GM18861 (cell line): ENCODE measurements at regions not wholly inside any gene's neighbourhood (a gene's known extent, or its start where the extent isn't known, plus 50 kb on each side); places are given as distances from the start of the nearest gene placed in this dataset.
"Not testable (repeated sequence)": the region's sequence is repeated elsewhere in the genome, so short reads cannot be mapped to it uniquely, and the experiment has no call there.

ENCODE experiments used
- ATAC-seq: cut with Tn5 transposase; IDR thresholded peaks from one replicate; pipeline ENCODE4 v1.9.1; 2021; ENCODE audit not compliant: unreplicated experiment

DNA sequence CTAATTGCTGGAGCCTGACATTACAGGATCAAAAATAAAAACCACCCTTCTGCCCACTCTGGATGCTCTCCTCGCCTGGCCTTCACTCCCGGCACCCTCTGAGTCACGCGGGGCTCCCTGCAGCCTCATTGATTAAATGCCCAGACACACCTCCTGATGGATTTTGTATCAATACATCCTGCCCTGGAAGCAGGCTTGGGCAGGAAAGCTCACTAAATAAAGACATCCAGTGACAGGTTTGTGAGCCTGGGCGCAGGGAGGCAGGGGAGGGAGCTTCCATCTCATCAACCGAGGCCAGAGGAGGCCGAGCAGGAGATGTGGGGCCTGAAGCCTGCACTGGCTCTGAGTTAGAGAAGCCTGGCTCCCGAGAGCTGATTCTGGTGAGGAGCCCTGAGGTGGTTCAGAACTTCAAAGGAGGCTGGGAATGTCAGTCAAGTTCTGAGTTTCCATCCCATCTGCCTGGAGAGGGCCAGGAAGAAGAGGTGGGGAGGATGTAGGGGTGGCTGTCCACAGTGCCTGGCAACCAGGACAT lies 318.6 kb downstream of the ADGRD1 start:
- ATAC-seq, result not testable (repeated sequence)

DNA sequence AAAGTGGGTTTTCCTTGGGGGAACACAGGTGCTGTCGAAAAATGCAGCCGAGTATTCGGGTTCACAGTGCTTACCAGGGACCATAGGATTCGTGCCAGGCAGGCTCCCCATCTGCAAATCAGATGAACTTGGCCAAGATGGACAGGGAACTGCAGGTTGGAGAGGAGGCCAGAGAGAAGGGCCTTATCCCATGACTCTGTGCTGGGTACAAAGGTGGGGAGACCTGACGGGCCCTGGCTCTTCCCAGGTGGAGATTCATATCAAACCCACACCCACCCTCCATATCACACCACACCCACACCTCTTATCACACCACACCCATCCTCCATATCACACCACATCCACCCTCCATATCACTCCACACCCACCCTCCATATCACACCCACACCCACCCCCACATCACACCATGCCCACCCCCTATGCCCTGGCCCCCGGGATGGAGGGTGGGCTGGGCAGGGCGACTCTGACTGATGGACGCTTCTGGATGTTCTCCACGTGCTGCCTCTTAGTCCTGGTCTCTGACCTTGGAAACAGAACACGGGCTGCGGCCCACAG lies 319.7 kb downstream of the ADGRD1 start:
- ATAC-seq, result no peak

DNA sequence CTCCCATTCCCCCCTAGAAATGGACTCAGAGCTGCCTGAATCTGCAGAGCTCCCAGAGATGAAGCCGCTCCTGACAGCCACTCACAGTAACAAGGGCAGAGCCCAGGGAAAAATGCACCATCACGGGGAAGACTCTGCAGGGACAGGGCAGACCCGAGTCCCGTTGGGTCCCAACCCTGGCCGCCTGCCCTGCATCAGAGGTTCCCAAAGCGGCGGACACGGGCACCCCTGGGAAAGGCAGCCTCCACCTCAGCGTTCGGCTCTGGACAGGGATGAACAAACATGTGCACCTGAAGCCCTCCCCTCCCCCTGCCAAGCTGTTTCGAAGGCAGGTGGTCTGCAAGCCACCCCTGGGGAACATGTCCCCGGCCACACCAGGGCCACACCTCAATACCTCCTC lies 320.4 kb downstream of the ADGRD1 start:
- no peak for ATAC-seq

DNA sequence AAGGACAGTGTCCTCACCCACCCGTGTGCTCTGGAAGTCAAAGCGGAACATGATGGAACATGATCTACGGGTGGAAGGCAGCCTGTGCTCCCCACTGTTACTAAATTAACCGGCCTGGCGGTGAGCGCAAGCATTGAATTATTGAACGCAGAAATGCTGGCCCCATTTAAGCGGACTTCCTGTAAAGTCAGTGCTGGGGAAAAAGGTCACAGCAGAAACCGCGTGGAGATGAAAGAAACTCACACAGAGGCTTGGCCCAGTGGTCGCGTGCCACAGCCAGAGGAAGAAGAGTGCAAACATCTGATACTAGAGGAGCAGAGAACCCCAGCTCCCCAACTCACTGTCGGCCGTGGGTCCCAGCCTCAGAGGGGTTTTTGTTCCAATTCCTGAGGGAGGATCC lies 321.2 kb downstream of the ADGRD1 start:
- no peak for ATAC-seq

DNA sequence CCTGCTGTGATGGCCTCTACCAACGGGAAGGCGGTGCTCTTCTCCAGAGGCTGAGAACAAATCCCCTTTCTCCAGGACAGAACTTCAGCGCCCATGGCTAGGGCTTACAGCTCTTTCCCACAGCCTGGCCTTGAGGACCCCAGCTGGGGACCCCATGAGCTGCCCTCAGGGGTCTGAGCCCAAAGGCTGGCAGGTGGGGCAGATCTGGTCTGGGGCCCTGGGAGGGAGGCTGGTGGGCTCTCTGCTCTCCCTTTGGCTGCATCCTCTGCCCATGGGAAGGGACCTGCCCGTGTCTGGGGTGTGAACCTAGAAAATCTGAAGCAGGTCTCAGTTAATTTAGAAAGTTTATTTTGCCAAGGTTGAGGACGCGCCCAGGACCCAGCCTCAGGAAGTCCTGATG lies 322.1 kb downstream of the ADGRD1 start:
- no peak for ATAC-seq

DNA sequence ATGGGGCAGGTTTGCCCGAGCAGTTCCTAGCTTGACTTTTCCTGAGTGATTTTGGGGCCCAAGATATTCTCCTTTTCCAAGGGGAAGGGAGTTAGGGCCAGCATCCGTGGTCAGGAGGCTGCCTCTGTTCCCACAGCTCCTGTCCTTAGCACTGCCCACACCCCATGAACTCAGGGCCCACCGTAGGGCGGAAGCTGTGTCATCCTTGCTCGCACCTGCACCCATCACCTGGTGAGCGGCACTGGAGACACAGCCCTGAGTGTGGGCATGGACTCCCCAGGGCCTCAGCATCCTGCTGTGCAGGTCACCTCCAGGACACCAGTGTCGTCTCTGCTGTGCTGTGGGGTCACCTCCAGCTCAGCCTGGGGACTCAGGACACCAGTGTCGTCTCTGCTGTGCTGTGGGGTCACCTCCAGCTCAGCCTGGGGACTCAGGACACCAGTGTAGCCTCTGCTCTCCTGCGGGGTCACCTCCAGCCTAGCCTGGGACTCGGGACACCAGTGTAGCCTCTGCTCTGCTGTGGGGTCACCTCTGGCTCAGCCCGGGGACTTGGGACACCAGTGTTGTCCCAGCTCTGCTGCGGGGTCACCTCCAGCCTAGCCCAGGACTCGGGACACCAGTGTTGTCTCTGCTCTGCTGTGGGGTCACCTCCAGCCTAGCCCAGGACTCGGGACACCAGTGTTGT lies 322.9 kb downstream of the ADGRD1 start:
- no peak for ATAC-seq

DNA sequence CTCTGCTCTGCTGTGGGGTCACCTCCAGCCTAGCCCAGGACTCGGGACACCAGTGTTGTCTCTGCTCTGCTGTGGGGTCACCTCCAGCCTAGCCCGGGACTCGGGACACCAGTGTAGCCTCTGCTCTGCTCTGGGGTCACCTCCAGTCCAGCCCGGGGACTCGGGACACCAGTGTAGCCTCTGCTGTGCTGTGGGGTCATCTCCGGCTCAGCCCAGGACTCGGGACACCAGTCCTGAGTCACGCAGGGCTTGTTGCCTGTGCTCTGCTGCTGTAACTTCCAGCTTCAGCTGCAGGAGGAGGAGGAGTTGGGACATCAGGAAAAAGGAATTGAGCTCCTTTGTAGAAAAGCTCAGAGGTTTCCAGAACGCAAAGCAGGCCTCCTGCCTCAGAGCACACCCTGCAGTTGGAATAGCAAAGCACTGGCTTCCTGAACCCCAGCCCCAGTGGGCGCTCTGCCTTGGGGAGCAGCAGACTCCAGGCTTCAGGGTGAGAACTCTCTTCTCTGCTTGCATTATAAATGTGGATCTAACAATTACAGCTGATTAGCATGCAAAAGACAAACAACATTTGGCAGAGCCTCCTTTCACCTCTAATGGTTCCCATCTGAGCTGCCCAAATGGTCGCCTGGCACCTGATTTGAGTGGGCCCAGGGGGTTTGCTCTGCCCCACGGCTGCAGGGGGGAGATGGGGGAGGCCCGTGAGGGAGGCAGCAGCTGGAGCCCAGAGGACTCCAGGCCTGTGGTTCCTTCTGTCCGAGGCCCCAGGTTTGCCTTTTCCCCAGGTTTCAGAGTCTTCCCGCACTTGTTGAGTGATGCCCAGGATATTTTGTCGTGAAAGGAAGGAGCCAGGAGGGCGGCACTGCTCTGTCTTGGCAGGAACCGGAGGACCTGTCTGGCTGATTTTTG lies 323.7 kb downstream of the ADGRD1 start:
- ATAC-seq, result not testable (repeated sequence)

DNA sequence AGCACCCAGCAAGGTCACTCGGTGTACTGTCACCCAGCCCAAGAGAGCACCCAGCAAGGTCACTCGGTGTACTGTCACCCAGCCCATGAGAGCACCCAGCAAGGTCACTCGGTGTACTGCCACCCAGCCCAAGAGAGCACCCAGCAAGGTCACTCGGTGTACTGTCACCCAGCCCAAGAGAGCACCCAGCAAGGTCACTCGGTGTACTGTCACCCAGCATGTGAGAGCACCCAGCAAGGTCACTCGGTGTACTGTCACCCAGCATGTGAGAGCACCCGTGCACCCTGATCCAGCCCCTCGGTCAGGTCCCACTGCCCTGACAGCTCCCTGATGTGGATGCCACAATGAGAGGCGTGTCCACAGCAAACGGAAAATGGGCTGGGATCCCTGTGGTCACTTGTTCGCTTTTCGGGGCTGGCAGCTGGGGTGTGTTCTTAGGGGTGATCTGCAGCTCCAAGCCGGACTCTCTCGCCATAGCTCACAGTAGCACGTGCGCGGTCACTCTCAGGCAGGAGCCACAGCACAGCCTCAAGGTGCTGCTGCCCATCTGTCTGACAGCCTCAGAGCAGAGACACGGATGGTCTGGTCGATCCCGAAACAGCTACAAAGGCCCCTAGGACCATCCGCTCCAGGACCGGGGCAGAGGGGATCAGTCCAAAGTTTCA lies 324.9 kb downstream of the ADGRD1 start:
- ATAC-seq, result not testable (repeated sequence)

DNA sequence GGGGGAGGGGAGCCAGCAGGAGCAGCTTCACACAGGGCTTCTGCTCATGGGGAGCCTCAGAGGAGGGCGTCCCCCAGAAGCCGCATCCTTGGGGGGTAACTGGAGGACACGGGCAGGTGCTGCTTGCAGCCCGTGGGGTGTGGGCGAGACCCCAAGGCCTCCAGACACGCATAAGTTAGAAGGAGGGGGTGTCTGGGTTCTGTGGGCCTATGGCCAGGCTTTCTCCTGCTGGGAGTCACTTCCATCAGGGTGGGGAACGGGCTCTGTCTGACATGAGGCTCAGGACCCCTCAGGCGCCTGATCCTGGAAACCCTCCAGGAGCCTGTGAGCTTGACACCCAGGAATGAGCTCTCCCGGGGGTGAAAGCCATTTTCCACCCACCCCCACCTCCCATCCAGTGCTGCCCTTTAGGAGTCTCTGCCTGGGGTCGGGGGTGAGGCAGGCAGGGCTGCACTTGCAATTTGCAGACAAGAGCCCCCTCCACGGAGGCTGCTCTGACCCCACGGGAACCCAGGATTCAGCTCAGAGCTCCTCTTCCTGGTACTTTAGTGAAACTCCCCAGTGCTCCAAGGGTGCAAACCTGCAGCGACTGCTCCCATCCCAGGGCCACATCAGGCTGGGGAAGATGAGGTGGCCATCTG lies 325.7 kb downstream of the ADGRD1 start:
- no peak for ATAC-seq

DNA sequence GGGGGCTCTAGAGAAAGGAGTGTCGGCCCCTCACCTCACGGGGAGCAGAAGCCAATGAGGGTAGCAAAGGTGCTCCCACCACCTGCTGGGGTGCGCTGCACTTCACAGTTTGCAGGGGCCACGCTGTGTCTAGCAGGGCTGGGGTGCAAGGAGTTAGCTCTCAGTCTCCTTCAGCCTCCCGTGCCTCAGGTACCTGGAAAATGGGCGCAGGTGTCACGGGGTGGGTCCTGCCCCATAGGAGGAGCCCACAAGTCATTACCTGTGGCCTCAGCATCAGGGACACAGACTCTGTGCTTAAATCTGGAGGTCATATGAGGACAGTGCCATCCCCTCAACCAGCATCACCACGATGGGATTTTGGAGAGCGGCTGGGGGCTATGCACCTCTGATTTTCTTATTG lies 326.7 kb downstream of the ADGRD1 start:
- no peak for ATAC-seq

DNA sequence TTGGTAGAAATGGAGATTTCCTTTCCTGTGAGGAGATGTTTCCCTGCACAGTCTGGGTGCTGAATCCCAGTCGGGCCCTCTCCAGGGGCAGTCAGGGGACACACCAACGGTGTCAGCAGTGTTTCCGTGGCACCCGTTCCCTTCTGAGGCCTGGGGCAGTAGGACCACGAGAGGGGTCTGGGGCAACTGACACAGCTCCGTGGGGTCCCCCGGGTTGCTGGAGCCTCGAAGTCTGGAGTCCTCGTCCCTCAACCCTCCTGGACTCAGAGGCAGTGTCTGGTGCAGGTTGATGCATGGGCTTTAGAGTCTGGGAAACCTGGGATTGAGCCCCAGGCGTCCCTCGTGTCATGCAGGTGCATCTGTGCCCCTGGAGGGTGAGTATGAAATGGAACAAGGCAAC lies 327.3 kb downstream of the ADGRD1 start:
- ATAC-seq, result no peak

DNA sequence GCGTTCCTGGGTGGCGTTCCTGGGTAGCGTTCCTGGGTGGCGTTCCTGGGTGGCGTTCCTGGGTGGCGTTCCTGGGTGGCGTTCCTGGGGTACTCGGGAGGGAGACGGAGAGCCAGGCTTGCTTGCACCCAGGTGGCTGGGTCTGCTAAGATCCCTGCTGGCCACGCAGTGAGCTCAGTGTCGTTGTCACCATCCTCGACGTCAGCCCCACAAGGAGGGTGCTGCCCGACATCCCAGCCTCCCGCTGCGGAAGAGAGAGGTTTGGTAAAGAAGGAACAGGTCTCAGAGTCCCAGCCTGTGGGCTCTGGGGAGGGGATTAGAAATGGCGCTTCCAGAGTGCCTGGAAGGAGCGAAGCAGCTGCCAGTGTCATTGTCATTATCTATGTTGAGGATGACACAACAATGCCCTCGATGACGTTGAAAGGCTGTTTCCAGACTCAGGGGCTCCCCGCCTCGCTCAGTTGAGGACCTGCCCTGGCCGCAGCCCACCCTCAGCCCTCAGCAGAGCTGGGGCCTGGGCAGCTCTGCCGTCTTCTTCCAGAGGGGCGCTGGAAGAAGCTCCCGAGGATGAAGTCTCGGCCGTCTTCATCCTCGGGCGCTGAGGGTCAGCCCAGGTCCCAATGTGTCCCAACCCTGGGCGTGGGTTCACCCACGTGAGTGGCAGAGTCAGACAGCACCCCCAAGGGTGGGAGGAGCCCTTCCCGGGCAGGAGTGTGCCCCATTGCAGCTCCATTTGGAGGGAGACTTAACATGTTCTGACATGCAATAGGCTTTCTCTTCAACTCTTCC lies 328.8 kb downstream of the ADGRD1 start:
- no peak for ATAC-seq

DNA sequence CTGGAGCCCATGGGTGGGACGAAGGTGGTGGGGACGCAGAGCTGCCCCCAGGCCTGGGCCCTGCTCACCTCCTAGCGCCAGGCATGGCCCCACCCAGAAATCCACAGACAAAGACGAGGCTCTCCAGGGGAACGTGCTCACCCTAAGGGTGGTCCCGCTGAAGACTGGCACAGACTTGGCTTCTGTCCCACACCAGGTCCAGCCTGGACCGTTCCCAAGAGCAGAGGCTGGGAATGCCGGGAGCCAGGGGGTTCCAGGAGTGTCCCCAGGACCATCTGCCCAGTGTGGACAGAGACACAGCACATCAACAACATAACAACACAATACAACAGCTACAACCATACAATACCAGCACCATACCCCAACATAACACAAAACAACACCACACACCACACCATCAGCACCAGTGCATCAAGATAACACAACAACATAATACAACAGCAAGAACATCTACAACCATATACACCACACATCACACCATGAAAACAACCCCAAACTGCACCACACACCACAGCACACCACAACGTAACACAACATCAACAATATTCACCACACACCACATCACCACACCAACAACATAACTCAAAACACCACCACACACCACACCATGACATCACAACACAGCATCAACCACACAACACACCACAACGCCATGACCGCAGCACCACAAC lies 329.6 kb downstream of the ADGRD1 start:
- no peak for ATAC-seq

DNA sequence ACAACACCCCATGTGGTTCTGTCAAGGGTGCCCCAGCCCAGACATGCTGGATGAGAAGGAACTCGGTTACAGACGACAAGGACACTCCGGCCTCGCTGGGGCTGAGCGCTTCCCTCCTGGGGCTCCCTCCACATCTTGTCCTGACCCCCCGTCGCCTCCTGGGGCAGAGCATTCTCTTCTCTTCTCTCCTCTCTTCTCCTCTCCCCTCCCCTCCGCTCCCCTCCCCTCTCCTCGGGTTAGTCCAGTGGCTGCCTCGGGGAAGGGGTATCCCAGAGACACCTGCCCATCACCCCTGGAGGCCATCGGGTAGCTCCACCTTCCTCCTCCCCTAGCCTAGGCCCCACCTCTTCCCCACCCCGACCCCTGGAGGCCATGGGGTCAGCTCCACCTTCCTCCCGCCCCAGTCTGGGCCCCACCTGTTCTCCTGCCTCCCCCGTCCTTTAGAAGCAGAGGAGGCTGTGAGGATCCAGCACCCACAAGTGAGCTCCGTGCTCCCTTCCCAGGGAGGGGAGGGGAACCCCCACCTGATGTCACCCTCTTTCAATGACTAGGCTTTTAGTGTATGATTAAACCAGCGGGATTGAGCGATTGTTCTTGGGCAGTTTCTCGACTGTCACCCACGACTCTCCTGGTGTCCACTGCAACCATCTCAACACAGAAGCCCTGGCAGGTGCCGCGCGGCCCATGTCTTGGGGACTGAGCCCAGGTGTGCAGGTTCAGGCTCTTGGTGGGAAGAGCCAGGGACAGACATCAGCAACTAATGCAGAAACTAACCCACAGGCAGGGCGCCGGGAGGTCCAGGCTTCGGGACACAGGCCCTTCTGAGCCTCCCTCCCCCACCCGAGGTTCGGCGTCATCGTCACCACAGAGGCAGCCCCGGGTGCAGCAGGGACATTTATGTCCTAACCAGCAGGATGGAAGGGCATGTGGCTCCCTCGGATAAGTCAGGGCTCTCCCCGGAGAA lies 330.4 kb downstream of the ADGRD1 start:
- not testable (repeated sequence) for ATAC-seq

DNA sequence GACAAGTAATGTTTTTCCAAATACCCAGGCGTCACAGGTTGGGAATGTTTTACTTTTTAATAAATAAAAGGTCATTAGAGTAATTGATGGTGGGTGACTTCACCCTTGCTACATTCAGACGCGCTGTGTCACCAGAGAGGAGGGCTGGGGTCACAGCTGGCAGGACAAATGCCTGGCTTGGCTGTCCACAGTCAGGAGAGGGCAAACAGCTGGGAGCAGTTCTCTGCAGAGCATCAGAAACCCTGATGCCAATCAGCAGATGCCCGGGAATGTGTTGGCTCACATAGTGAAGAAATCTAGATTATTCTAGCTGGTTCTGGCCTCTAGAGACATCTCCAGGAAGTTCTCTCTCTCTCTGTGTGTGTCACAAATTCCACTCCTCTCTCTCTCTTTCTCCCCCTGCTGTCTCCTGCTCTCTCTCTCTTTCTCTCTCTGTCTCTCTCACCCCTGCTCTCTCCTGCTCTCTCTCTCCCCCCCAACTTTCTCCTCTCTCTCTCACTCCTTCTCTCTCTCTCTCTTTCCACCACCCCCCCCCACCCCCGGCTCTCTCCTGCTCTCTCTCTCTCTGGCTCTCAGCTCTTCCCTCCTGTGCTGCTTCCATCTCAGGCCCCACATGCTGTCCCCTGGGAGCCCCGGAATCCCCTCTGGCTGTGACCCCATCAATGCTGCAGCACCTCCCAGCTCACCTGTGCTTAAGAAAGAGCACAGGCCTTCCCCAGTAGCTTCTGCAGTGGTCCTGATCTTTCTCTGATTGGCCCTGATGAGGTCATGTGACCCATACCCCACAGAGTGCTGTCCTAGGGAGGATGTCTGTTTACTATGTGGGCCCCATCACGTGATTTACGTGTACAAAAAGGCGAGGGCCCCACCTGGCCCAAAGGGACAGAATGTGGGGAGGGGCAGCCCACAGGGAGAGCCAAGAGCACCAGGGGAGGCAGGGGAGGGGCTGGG lies 331.5 kb downstream of the ADGRD1 start:
- not testable (repeated sequence) for ATAC-seq

DNA sequence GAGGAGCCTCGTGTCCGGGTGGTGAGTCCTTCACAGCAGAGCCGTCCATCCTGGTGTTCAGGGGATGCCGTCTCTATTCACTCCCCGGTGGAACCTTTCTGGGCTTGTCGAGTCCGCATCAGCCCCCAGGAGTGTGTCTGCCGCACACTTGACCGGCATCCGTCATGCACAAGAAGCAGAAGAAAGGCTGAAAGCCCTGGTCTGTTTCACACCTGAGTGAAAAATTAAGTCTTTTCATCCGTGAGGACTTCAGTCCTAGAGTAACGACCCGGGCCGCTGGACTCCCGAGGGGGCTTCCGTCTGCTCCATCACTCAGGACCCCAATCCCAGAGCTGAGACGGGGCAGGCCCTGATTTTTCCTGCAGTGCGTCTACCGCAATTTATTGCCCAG lies 332.2 kb downstream of the ADGRD1 start:
- not testable (repeated sequence) for ATAC-seq

DNA sequence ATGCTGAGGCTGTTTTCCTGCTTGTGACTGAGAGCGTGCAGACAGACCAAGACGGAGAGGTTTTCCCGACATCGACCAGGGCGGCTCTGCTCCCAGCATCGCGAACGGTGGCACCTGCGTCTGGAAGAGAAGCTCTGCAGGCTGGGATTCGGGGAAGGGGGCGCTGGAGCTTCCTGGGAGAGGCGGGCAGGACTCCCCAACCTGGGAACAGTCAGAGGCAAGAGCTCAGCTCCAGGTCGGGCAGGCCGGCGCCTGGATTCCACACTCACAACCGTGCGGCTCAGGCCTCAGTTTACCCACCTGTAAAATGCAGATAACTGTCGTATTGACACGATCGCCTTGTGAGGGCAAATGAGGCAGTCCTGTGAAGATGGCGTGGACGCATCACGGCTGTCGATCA lies 332.6 kb downstream of the ADGRD1 start:
- not testable (repeated sequence) for ATAC-seq
